ENCODE measurements at regions not wholly inside any gene's neighbourhood (a gene's known extent, or its start where the extent isn't known, plus 50 kb on each side); places are given as distances from the start of the nearest gene placed in this dataset.

- H3K27me3 ChIP-seq: no peaks in the 10 kb centered on the region
Measured at GRCh38 chr9:26319859-26320258, 572.7 kb downstream of the CAAP1 start.

GRCh38 chr9:26313108-26313507 lies 579.5 kb downstream of the CAAP1 start:
- H3K36me3 ChIP-seq: no peaks in the 10 kb centered on the region
- WGBS, 2 donors: 77 to 80% methylated on average over 1 of the region's 1 CpG
- H3K4me1 ChIP-seq: no peaks in the 10 kb centered on the region
- no peak overlapping the region for H3K27ac ChIP-seq
- TF ChIP-seq CTCF (IDR thresholded peaks at IDR 0.05): no peak
- ATAC-seq (no peak), DNase-seq (no peak)
- no peaks in the 10 kb centered on the region for H3K9me3 ChIP-seq
- intact Hi-C loops (cut with DNase I): no loop called here
- no peak overlapping the region for H3K4me3 ChIP-seq
- no peaks in the 10 kb centered on the region for H3K27me3 ChIP-seq

More at GRCh38 chr9:26319859-26320258, 572.7 kb downstream of the CAAP1 start:
- H3K4me3 ChIP-seq: no peak overlapping the region
- no peaks in the 10 kb centered on the region for H3K9me3 ChIP-seq
- DNase-seq: no peak
- no peak for ATAC-seq
- intact Hi-C loops (cut with DNase I): loop anchor here in 1 of 10 donors (10.0 kb wide), 1 partner anchor 355 kb away; no protein-coding TSS in a partner anchor
- no peak for TF ChIP-seq CTCF (IDR thresholded peaks at IDR 0.05)
- no peaks in the 10 kb centered on the region for H3K36me3 ChIP-seq
- 72 to 86% methylated on average over 3 of the region's 3 CpGs for WGBS, 2 donors
- no peak overlapping the region for H3K27ac ChIP-seq
- H3K4me1 ChIP-seq: no peaks in the 10 kb centered on the region

- TF ChIP-seq CTCF (IDR thresholded peaks at IDR 0.05): no peak
- WGBS, 2 donors: 68 to 75% methylated on average over 2 of the region's 2 CpGs
- no peak for ATAC-seq
- H3K27ac ChIP-seq: no peak overlapping the region
- no peaks in the 10 kb centered on the region for H3K27me3 ChIP-seq
- H3K4me3 ChIP-seq: no peak overlapping the region
- no peaks in the 10 kb centered on the region for H3K9me3 ChIP-seq
- DNase-seq: no peak
- no peaks in the 10 kb centered on the region for H3K36me3 ChIP-seq
- intact Hi-C loops (cut with DNase I): no loop called here
- no peaks in the 10 kb centered on the region for H3K4me1 ChIP-seq
Measured at GRCh38 chr9:26311463-26311995, 581.1 kb downstream of the CAAP1 start.

GRCh38 chr9:26310294-26310693 lies 582.3 kb downstream of the CAAP1 start:
- H3K4me1 ChIP-seq: no peaks in the 10 kb centered on the region
- TF ChIP-seq CTCF (IDR thresholded peaks at IDR 0.05): no peak
- H3K36me3 ChIP-seq: no peaks in the 10 kb centered on the region
- H3K27ac ChIP-seq: no peak overlapping the region
- H3K27me3 ChIP-seq: no peaks in the 10 kb centered on the region
- DNase-seq (no peak), ATAC-seq (no peak)
- H3K4me3 ChIP-seq: no peak overlapping the region
- intact Hi-C loops (cut with DNase I): no loop called here
- H3K9me3 ChIP-seq: no peaks in the 10 kb centered on the region
- WGBS, 2 donors: 70 to 71% methylated on average over 3 of the region's 3 CpGs
